Vagina (tissue), 2 donors: ENCODE measurements at regions not wholly inside any gene's neighbourhood (a gene's known extent, or its start where the extent isn't known, plus 50 kb on each side); places are given as distances from the start of the nearest gene placed in this dataset.

Experiments
- CTCF ChIP-seq, 3 experiments: fragments of 450-650 bp in 2 of 3; fragments of 200-600 bp in 1 of 3; sonication (generic) in 1 of 3; IDR thresholded peaks; one replicate each; pipeline ENCODE4 v1.5.1; 2017 to 2019; ENCODE audit warnings: antibody characterized with exemption in 3 of 3, mild to moderate bottlenecking in 2 of 3, moderate library complexity in 2 of 3
- POLR2A ChIP-seq, 2 donors: fragments of 450-650 bp; IDR thresholded peaks; one replicate each; pipeline ENCODE4 v1.6.1; 2017; ENCODE audit warnings: antibody characterized with exemption in 2 of 2, mild to moderate bottlenecking in 2 of 2, moderate library complexity in 2 of 2
- POLR2AphosphoS5 ChIP-seq, 2 donors: sonication (generic); formaldehyde crosslinking; IDR thresholded peaks; one replicate each; pipeline ENCODE4 v1.9.0; 2017; ENCODE audit warnings: antibody characterized with exemption in 2 of 2, mild to moderate bottlenecking in 2 of 2, low read depth in 1 of 2; ENCODE audit not compliant: insufficient read depth in 1 of 2

GRCh38 chr6:167770291-167770955 is 56.3 kb upstream of the AFDN start:
- TF ChIP-seq CTCF (IDR thresholded peaks at IDR 0.05) (no peak), POLR2AphosphoS5 (IDR thresholded peaks at IDR 0.05; ENCODE audit: insufficient read depth in 1 of 2, low read depth in 1 of 2) (no peak), POLR2A (IDR thresholded peaks at IDR 0.05) (no peak)
